ENCODE measurements at regions not wholly inside any gene's neighbourhood (a gene's known extent, or its start where the extent isn't known, plus 50 kb on each side); places are given as distances from the start of the nearest gene placed in this dataset.

GRCh38 chr13:64061649-64062048 lies 2646.0 kb upstream of the PCDH20 start:
- no TSS peak for BruUV-seq (replicated peaks)

More at GRCh38 chr13:64061649-64062048, 2646.0 kb upstream of the PCDH20 start:
- H3K36me3 ChIP-seq (replicated peaks in 1 of 2; ENCODE audit: control insufficient read depth in 1 of 2, insufficient read depth in 2 of 2, low read length in 2 of 2), result no peaks in the 10 kb centered on the region; a peak in 1 of 5 replicates
- H3K4me2 ChIP-seq (ENCODE audit: low read depth, low read length), result no peak overlapping the region
- no peaks in the 10 kb centered on the region for H3K9me3 ChIP-seq (ENCODE audit: low read length)
- H4K20me1 ChIP-seq (ENCODE audit: insufficient read depth, low read length), result no peaks in the 10 kb centered on the region
- DNase-seq (ENCODE audit: low spot score) (no peak), ATAC-seq (no peak), FAIRE-seq (no peak)
- ChIA-PET CTCF (ENCODE audit: low intra/inter-chr PET ratio, low total read pairs) (no interaction called here), POLR2A (no interaction called here)
- H3K9ac ChIP-seq (ENCODE audit: insufficient read depth, low read depth, low read length), result no peak overlapping the region
- peaks cover 9% of the 10 kb centered on the region for H3K4me1 ChIP-seq (ENCODE audit: insufficient read depth, low read length)
- no peak overlapping the region for H2AFZ ChIP-seq (ENCODE audit: low read length)
- H3K27me3 ChIP-seq (ENCODE audit: control insufficient read depth in 1 of 2, insufficient read depth in 2 of 2, low read length in 2 of 2), result no peaks in the 10 kb centered on the region
- WGBS (ENCODE audit: low lambda C conversion rate), result 91% methylated on average over 2 of the region's 2 CpGs
- H3K4me3 ChIP-seq (replicated peaks in 1 of 3; ENCODE audit: insufficient read depth in 1 of 3, low read depth in 2 of 3, low read length in 3 of 3), result no peak overlapping the region
- intact Hi-C loops (cut with micrococcal nuclease; ENCODE audit: unreplicated experiment) (no loop called here), in situ Hi-C loops (cut with HindIII; ENCODE audit: extremely low pct_ligation_motif_present, low pct_unique_long_range_greater_than_20kb) (no loop called here)
- no peak overlapping the region for H3K27ac ChIP-seq (ENCODE audit: extremely low read length, insufficient read depth, low read length)
- no peaks in the 10 kb centered on the region for H3K79me2 ChIP-seq (ENCODE audit: insufficient read depth, low read length)
- no peak for TF ChIP-seq RNF2 (conservative IDR thresholded peaks at IDR 0.05; ENCODE audit: low read depth)
- no peak for TF ChIP-seq CHD4 (IDR thresholded peaks at IDR 0.05; ENCODE audit: borderline replicate concordance, low read length)
- no peak for TF ChIP-seq YEATS4 (CRISPR knock-in tag; IDR thresholded peaks at IDR 0.05; ENCODE audit: borderline replicate concordance)
- TF ChIP-seq TBL1XR1 (IDR thresholded peaks at IDR 0.05; ENCODE audit: borderline replicate concordance, low read length, partially characterized antibody), result no peak
- TF ChIP-seq ZNF558 (CRISPR knock-in tag; IDR thresholded peaks at IDR 0.05; ENCODE audit: borderline replicate concordance), result no peak
- no peak for TF ChIP-seq ZNF629 (CRISPR knock-in tag; conservative IDR thresholded peaks at IDR 0.05)
- TF ChIP-seq CEBPB (IDR thresholded peaks at IDR 0.05; ENCODE audit: borderline replicate concordance, low read depth, low read length), result no peak
- TF ChIP-seq TP53 (CRISPR knock-in tag; conservative IDR thresholded peaks at IDR 0.05), result no peak
- TF ChIP-seq, protein P1, sequence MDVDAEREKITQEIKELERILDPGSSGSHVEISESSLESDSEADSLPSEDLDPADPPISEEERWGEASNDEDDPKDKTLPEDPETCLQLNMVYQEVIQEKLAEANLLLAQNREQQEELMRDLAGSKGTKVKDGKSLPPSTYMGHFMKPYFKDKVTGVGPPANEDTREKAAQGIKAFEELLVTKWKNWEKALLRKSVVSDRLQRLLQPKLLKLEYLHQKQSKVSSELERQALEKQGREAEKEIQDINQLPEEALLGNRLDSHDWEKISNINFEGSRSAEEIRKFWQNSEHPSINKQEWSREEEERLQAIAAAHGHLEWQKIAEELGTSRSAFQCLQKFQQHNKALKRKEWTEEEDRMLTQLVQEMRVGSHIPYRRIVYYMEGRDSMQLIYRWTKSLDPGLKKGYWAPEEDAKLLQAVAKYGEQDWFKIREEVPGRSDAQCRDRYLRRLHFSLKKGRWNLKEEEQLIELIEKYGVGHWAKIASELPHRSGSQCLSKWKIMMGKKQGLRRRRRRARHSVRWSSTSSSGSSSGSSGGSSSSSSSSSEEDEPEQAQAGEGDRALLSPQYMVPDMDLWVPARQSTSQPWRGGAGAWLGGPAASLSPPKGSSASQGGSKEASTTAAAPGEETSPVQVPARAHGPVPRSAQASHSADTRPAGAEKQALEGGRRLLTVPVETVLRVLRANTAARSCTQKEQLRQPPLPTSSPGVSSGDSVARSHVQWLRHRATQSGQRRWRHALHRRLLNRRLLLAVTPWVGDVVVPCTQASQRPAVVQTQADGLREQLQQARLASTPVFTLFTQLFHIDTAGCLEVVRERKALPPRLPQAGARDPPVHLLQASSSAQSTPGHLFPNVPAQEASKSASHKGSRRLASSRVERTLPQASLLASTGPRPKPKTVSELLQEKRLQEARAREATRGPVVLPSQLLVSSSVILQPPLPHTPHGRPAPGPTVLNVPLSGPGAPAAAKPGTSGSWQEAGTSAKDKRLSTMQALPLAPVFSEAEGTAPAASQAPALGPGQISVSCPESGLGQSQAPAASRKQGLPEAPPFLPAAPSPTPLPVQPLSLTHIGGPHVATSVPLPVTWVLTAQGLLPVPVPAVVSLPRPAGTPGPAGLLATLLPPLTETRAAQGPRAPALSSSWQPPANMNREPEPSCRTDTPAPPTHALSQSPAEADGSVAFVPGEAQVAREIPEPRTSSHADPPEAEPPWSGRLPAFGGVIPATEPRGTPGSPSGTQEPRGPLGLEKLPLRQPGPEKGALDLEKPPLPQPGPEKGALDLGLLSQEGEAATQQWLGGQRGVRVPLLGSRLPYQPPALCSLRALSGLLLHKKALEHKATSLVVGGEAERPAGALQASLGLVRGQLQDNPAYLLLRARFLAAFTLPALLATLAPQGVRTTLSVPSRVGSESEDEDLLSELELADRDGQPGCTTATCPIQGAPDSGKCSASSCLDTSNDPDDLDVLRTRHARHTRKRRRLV (CRISPR knock-in tag; IDR thresholded peaks at IDR 0.05), result no peak
- TF ChIP-seq ZBTB38 (CRISPR knock-in tag; IDR thresholded peaks at IDR 0.05), result no peak
- TF ChIP-seq ZNF644 (CRISPR knock-in tag; IDR thresholded peaks at IDR 0.05; ENCODE audit: low read depth), result no peak
- TF ChIP-seq KDM6A (CRISPR knock-in tag; IDR thresholded peaks at IDR 0.05; ENCODE audit: low read depth), result no peak
- TF ChIP-seq CREB1 (IDR thresholded peaks at IDR 0.05), result no peak
- no peak for TF ChIP-seq CREB1 (CRISPR knock-in tag; IDR thresholded peaks at IDR 0.05)
- TF ChIP-seq ZNF619 (CRISPR knock-in tag; IDR thresholded peaks at IDR 0.05), result no peak
- no peak for TF ChIP-seq FOSL2 (CRISPR knock-in tag; IDR thresholded peaks at IDR 0.05)
- TF ChIP-seq CBFB (CRISPR knock-in tag; IDR thresholded peaks at IDR 0.05), result no peak
- no peak for TF ChIP-seq ZSCAN31 (CRISPR knock-in tag; IDR thresholded peaks at IDR 0.05; ENCODE audit: low read depth)
- no peak for TF ChIP-seq MYNN (CRISPR knock-in tag; IDR thresholded peaks at IDR 0.05; ENCODE audit: low read depth)
- no peak for TF ChIP-seq SMAD9 (CRISPR knock-in tag; IDR thresholded peaks at IDR 0.05)
